ENCODE measurements at regions not wholly inside any gene's neighbourhood (a gene's known extent, or its start where the extent isn't known, plus 50 kb on each side); places are given as distances from the start of the nearest gene placed in this dataset.
"Not testable (repeated sequence)": the region's sequence is repeated elsewhere in the genome, so short reads cannot be mapped to it uniquely, and the experiment has no call there.

DNA sequence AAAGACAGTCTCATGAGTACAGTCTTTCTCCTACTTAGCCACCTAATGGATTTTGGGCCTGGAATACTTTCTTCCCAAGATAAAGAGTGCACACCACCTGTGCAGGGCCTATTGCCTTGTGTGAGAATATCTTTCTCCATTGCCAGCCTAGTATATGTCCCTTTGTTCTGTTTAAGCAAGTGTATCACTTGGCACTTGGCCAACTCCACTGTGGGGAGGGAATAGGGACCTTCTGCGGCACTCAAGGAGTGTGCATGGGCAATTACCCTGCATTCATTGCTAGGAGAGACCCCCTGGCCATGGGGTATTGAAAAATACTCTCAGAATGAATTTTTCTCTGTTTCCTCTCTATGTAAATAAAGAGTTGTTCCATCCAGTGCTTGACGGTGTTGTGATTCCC lies 201.7 kb upstream of the OR4C13 start:
- TF ChIP-seq, protein P1, sequence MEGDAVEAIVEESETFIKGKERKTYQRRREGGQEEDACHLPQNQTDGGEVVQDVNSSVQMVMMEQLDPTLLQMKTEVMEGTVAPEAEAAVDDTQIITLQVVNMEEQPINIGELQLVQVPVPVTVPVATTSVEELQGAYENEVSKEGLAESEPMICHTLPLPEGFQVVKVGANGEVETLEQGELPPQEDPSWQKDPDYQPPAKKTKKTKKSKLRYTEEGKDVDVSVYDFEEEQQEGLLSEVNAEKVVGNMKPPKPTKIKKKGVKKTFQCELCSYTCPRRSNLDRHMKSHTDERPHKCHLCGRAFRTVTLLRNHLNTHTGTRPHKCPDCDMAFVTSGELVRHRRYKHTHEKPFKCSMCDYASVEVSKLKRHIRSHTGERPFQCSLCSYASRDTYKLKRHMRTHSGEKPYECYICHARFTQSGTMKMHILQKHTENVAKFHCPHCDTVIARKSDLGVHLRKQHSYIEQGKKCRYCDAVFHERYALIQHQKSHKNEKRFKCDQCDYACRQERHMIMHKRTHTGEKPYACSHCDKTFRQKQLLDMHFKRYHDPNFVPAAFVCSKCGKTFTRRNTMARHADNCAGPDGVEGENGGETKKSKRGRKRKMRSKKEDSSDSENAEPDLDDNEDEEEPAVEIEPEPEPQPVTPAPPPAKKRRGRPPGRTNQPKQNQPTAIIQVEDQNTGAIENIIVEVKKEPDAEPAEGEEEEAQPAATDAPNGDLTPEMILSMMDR (IDR thresholded peaks at IDR 0.05) = not testable (repeated sequence)
- not testable (repeated sequence) for TF ChIP-seq POLR2A (IDR thresholded peaks at IDR 0.05)
